H1 (cell line): ENCODE measurements at regions not wholly inside any gene's neighbourhood (a gene's known extent, or its start where the extent isn't known, plus 50 kb on each side); places are given as distances from the start of the nearest gene placed in this dataset.

Source experiments
- CTCF ChIA-PET: fragments of 300-600 bp; sonication (Branson Sonifier 250); formaldehyde crosslinking; loops from one replicate; lab custom pipeline; 2021; ENCODE audit not compliant: partially characterized antibody; lab: Charles Lee
- POLR2A ChIA-PET: fragments of 300-600 bp; sonication (Branson Sonifier 250); formaldehyde crosslinking; loops from one replicate; lab custom pipeline; 2021; ENCODE audit warnings: inconsistent platforms; ENCODE audit not compliant: partially characterized antibody; lab: Charles Lee
- DNase-seq, 2 experiments: peaks; one replicate each; pipeline versions ENCODE4 v3.0.0 to v3.0.0-alpha.2; 2010 to 2022; ENCODE audit warnings: low spot score in 2 of 2, low read depth in 1 of 2, mixed read lengths in 1 of 2
- FAIRE-seq: peaks from 2 replicates; lab custom pipeline; 2011; peaks lifted over from hg19 to GRCh38; lab: Jason Lieb, UNC
- H2AFZ ChIP-seq: 2 replicates; pipeline ENCODE4 v1.8.1; 2012; ENCODE audit warnings: low read length, inconsistent platforms
- H2AK5ac ChIP-seq: 2 replicates; pipeline ENCODE4 v1.6.1; 2013; ENCODE audit warnings: low read depth, low read length
- H2BK120ac ChIP-seq: replicated peaks from 2 replicates; pipeline ENCODE3; 2013; ENCODE audit warnings: low read depth, low read length, inconsistent platforms
- H2BK12ac ChIP-seq: 2 replicates; pipeline ENCODE4 v1.6.1; 2013; ENCODE audit warnings: low read depth, low read length
- H2BK15ac ChIP-seq: 2 replicates; pipeline ENCODE4 v1.6.1; 2013; ENCODE audit warnings: low read length
- H2BK20ac ChIP-seq: 2 replicates; pipeline ENCODE4 v1.6.1; 2013; ENCODE audit warnings: low read length
- H2BK5ac ChIP-seq: 2 replicates; pipeline ENCODE4 v1.6.1; 2013; ENCODE audit warnings: low read depth, low read length
- H3K14ac ChIP-seq: 2 replicates; pipeline ENCODE4 v1.6.1; 2013; ENCODE audit warnings: inconsistent platforms; ENCODE audit not compliant: insufficient read length
- H3K18ac ChIP-seq: 2 replicates; pipeline ENCODE4 v1.6.1; 2013; ENCODE audit warnings: low read length; ENCODE audit errors: extremely low read depth
- H3K23ac ChIP-seq: 2 replicates; pipeline ENCODE4 v1.6.1; 2013; ENCODE audit warnings: inconsistent platforms; ENCODE audit not compliant: insufficient read length
- H3K23me2 ChIP-seq: 2 replicates; pipeline ENCODE4 v1.6.1; 2013; ENCODE audit warnings: low read depth, low read length
- H3K27ac ChIP-seq: 2 replicates; pipeline ENCODE4 v1.6.1; 2011; ENCODE audit warnings: low read depth, low read length, inconsistent platforms
- H3K27me3 ChIP-seq, 4 experiments: replicated peaks in 1 of 4; 1 replicate in 1 of 4; 2 replicates in 3 of 4; pipeline versions ENCODE4 v1.6.1 to v1.8.1; 2011 to 2013; ENCODE audit warnings: low read length in 3 of 4, mild to moderate bottlenecking in 3 of 4, inconsistent platforms in 2 of 4, mixed read lengths in 2 of 4, moderate library complexity in 1 of 4; ENCODE audit not compliant: control insufficient read depth in 3 of 4, insufficient read depth in 3 of 4; ENCODE audit errors: extremely low read depth in 1 of 4
- H3K36me3 ChIP-seq, 4 experiments: 2 replicates each; pipeline versions ENCODE4 v1.6.1 to v1.8.1; 2011 to 2013; ENCODE audit warnings: mild to moderate bottlenecking in 4 of 4, low read length in 3 of 4, moderate library complexity in 2 of 4, control low read depth in 1 of 4, inconsistent platforms in 1 of 4; ENCODE audit not compliant: insufficient read depth in 4 of 4, control insufficient read depth in 2 of 4
- H3K4ac ChIP-seq: replicated peaks from 2 replicates; pipeline ENCODE3; 2013; ENCODE audit warnings: low read length, low read depth, mixed read lengths, inconsistent platforms; ENCODE audit not compliant: insufficient read length
- H3K4me1 ChIP-seq, 4 experiments: replicated peaks in 1 of 4; 1 replicate in 1 of 4; 2 replicates in 3 of 4; pipeline versions ENCODE4 v1.6.1 to v1.8.1; 2011 to 2013; ENCODE audit warnings: low read length in 3 of 4, inconsistent platforms in 2 of 4, mixed read lengths in 1 of 4; ENCODE audit not compliant: insufficient read depth in 4 of 4, control insufficient read depth in 3 of 4
- H3K4me2 ChIP-seq, 2 experiments: 2 replicates each; pipeline versions ENCODE4 v1.6.1 to v1.8.1; 2011 to 2013; ENCODE audit warnings: low read depth in 2 of 2, low read length in 2 of 2, control low read depth in 1 of 2, inconsistent platforms in 1 of 2, mild to moderate bottlenecking in 1 of 2; ENCODE audit not compliant: insufficient read depth in 1 of 2
- H3K4me3 ChIP-seq, 4 experiments: fragments of 200-600, 300-600 bp in 1 of 4; sonication (generic), shearing (Covaris generic), sonication (Bioruptor Twin) in 1 of 4; 2 replicates each; pipeline versions ENCODE4 v1.5.1 to v1.8.1; 2011 to 2016; ENCODE audit warnings: low read length in 4 of 4, low read depth in 3 of 4, control low read depth in 2 of 4, inconsistent platforms in 2 of 4, mild to moderate bottlenecking in 2 of 4, mixed read lengths in 1 of 4, moderate library complexity in 1 of 4; ENCODE audit not compliant: insufficient read depth in 2 of 4; ENCODE audit errors: extremely low read depth in 1 of 4
- H3K56ac ChIP-seq: replicated peaks from 2 replicates; pipeline ENCODE3; 2013; ENCODE audit warnings: low read depth, mild to moderate bottlenecking, mixed read lengths, low read length, inconsistent platforms; ENCODE audit not compliant: insufficient read length
- H3K79me1 ChIP-seq: 2 replicates; pipeline ENCODE4 v1.6.1; 2013; ENCODE audit warnings: low read depth, low read length, control low read depth
- H3K79me2 ChIP-seq, 2 experiments: 2 replicates each; pipeline versions ENCODE4 v1.6.1 to v1.8.1; 2012 to 2013; ENCODE audit warnings: low read length in 2 of 2, mild to moderate bottlenecking in 2 of 2, inconsistent platforms in 1 of 2; ENCODE audit not compliant: insufficient read depth in 2 of 2, control insufficient read depth in 1 of 2
- H3K9ac ChIP-seq, 4 experiments: replicated peaks in 1 of 4; 1 replicate in 1 of 4; 2 replicates in 3 of 4; pipeline versions ENCODE4 v1.6.1 to v1.8.1; 2011 to 2013; ENCODE audit warnings: low read depth in 3 of 4, low read length in 3 of 4, control low read depth in 2 of 4, mild to moderate bottlenecking in 2 of 4, moderate library complexity in 2 of 4, inconsistent platforms in 1 of 4; ENCODE audit errors: extremely low read depth in 1 of 4
- H3K9me3 ChIP-seq, 2 experiments: 2 replicates each; pipeline versions ENCODE4 v1.6.1 to v1.8.1; 2012 to 2013; ENCODE audit warnings: mild to moderate bottlenecking in 2 of 2, moderate library complexity in 2 of 2, control low read depth in 1 of 2, inconsistent platforms in 1 of 2, low read depth in 1 of 2, low read length in 1 of 2, mixed read lengths in 1 of 2; ENCODE audit not compliant: insufficient read depth in 2 of 2
- H4K20me1 ChIP-seq, 2 experiments: replicated peaks in 1 of 2; 2 replicates each; pipeline versions ENCODE3 to v1.8.1; 2011 to 2013; ENCODE audit warnings: inconsistent platforms in 2 of 2, low read length in 2 of 2, mild to moderate bottlenecking in 1 of 2; ENCODE audit not compliant: insufficient read depth in 2 of 2, control insufficient read depth in 1 of 2
- H4K5ac ChIP-seq: 2 replicates; pipeline ENCODE4 v1.6.1; 2013; ENCODE audit warnings: low read length, low read depth, mixed read lengths, inconsistent platforms; ENCODE audit not compliant: insufficient read length
- H4K8ac ChIP-seq: 2 replicates; pipeline ENCODE4 v1.8.0; 2013; ENCODE audit warnings: mild to moderate bottlenecking, moderate library complexity, low read length, inconsistent platforms; ENCODE audit not compliant: insufficient read depth; ENCODE audit errors: extremely low read depth
- H4K91ac ChIP-seq: replicated peaks from 2 replicates; pipeline ENCODE3; 2013; ENCODE audit warnings: low read length, mixed read lengths, inconsistent platforms; ENCODE audit not compliant: insufficient read length
- CTBP2 ChIP-seq: IDR thresholded peaks from 2 replicates; pipeline ENCODE4 v1.7.0; 2011; ENCODE audit warnings: borderline replicate concordance, mild to moderate bottlenecking, moderate library complexity, mixed read lengths, low read length; ENCODE audit not compliant: insufficient read depth, insufficient read length
- CTCF ChIP-seq, 3 experiments: IDR thresholded peaks; 1 replicate in 2 of 3; 2 replicates in 1 of 3; pipeline versions ENCODE4 v1.5.1 to v1.6.1; 2011; ENCODE audit warnings: low read length in 3 of 3, mild to moderate bottlenecking in 3 of 3, inconsistent platforms in 2 of 3, low read depth in 1 of 3, moderate library complexity in 1 of 3; ENCODE audit not compliant: insufficient read depth in 1 of 3; ENCODE audit errors: control extremely low read depth in 1 of 3
- HDAC6 ChIP-seq: IDR thresholded peaks from one replicate; pipeline ENCODE4 v1.7.1; 2012; ENCODE audit warnings: low read depth, mild to moderate bottlenecking, inconsistent platforms, low read length, moderate library complexity
- MAFK ChIP-seq: IDR thresholded peaks from 2 replicates; pipeline ENCODE4 v1.6.1; 2012; ENCODE audit warnings: low read depth, mild to moderate bottlenecking, improper control_type of control experiment, low read length
- RAD21 ChIP-seq, 2 experiments: IDR thresholded peaks in 1 of 2; conservative IDR thresholded peaks in 1 of 2; 2 replicates each; pipeline ENCODE4 v1.6.1; 2011; ENCODE audit warnings: low read depth in 2 of 2, low read length in 2 of 2, improper control_type of control experiment in 1 of 2, inconsistent platforms in 1 of 2, mild to moderate bottlenecking in 1 of 2, moderate library complexity in 1 of 2
- SAP30 ChIP-seq: fragments of 300-600 bp; sonication (generic); IDR thresholded peaks from 2 replicates; pipeline ENCODE4 v1.7.1; 2012; ENCODE audit warnings: low read length, moderate library complexity, mild to moderate bottlenecking, inconsistent platforms; ENCODE audit not compliant: insufficient read depth, insufficient replicate concordance
- SP2 ChIP-seq: IDR thresholded peaks from 2 replicates; pipeline ENCODE4 v1.6.1; 2012; ENCODE audit warnings: mild to moderate bottlenecking, low read length, inconsistent platforms
- SP4 ChIP-seq: IDR thresholded peaks from 2 replicates; pipeline ENCODE4 v1.6.1; 2012; ENCODE audit warnings: low read length, inconsistent platforms
- SRF ChIP-seq: IDR thresholded peaks from 2 replicates; pipeline ENCODE4 v1.6.1; 2011; ENCODE audit warnings: mild to moderate bottlenecking, low read depth, low read length, moderate library complexity
- SUZ12 ChIP-seq: fragments of 200-600 bp; sonication (generic); IDR thresholded peaks from 2 replicates; pipeline ENCODE4 v1.6.1; 2012; ENCODE audit warnings: mild to moderate bottlenecking, inconsistent platforms, low read length, moderate library complexity, mixed read lengths
- USF2 ChIP-seq: IDR thresholded peaks from 2 replicates; pipeline ENCODE4 v1.6.1; 2011; ENCODE audit warnings: low read length, improper control_type of control experiment
- WGBS, 2 experiments: shearing (Covaris generic) in 1 of 2; methylation state at CpG; one replicate each; pipeline versions ENCODE4 v1.1.6 to v1.1.7; 2013 to 2015; ENCODE audit warnings: low lambda C conversion rate in 2 of 2, mixed read lengths in 2 of 2, inconsistent platforms in 1 of 2, low coverage in 1 of 2, missing lambda C conversion rate in 1 of 2; ENCODE audit not compliant: insufficient replicate concordance in 2 of 2, insufficient coverage in 1 of 2, insufficient read length in 1 of 2; ENCODE audit errors: extremely low coverage in 1 of 2, missing lambda C conversion rate in 1 of 2; 5-methylcytosine and 5-hydroxymethylcytosine counted together

- Histone ChIP-seq H3K4me2 (no peak overlapping the region), H2BK15ac (no peak overlapping the region), H3K79me1 (no peaks in the 10 kb centered on the region), H3K27ac (no peak overlapping the region), H3K56ac (no peak overlapping the region), H2AK5ac (no peak overlapping the region), H3K4me1 (no peaks in the 10 kb centered on the region), H3K4ac (no peak overlapping the region), H3K9me3 (no peaks in the 10 kb centered on the region; a peak in 1 of 4 replicates), H4K8ac (no peak overlapping the region), H4K5ac (no peak overlapping the region), H2BK20ac (no peak overlapping the region), H2BK120ac (no peak overlapping the region), H3K4me3 (no peak overlapping the region), H3K18ac (no peak overlapping the region), H3K14ac (no peak overlapping the region), H2AFZ (no peak overlapping the region), H3K79me2 (no peaks in the 10 kb centered on the region), H2BK5ac (no peak overlapping the region), H3K36me3 (no peaks in the 10 kb centered on the region), H4K91ac (no peak overlapping the region), H4K20me1 (no peaks in the 10 kb centered on the region), H3K23ac (no peak overlapping the region), H3K27me3 (no peaks in the 10 kb centered on the region), H3K23me2 (no peaks in the 10 kb centered on the region), H3K9ac (no peak overlapping the region), H2BK12ac (no peak overlapping the region)
- 50% methylated on average over 2 of the region's 2 CpGs; no CpG with 5 or more reads in 1 of the 2 experiments for WGBS, 2 experiments
- POLR2A ChIA-PET = no interaction called here
- CTCF ChIA-PET = interaction anchor here (1.0 kb wide), 1 partner anchor 19 kb away, joined by 3 read pairs; no protein-coding TSS in a partner anchor
- no peak for FAIRE-seq
- no peak for DNase-seq
- TF ChIP-seq SRF (no peak), USF2 (no peak), SUZ12 (no peak), SAP30 (no peak), CTBP2 (no peak), SP2 (no peak), SP4 (no peak), CTCF (IDR thresholded peaks at IDR 0.05; ENCODE audit: control extremely low read depth in 1 of 3, insufficient read depth in 1 of 3, low read depth in 1 of 3, low read length in 3 of 3) (no peak), MAFK (no peak), RAD21 (IDR thresholded peaks at IDR 0.05 in 1 of 2, conservative IDR thresholded peaks at IDR 0.05 in 1 of 2; ENCODE audit: low read depth in 2 of 2, low read length in 2 of 2) (no peak), HDAC6 (no peak)
Observed at GRCh38 chr13:62193919-62194318, 778.3 kb upstream of the PCDH20 start.
